ENCODE measurements at regions not wholly inside any gene's neighbourhood (a gene's known extent, or its start where the extent isn't known, plus 50 kb on each side); places are given as distances from the start of the nearest gene placed in this dataset.

DNA sequence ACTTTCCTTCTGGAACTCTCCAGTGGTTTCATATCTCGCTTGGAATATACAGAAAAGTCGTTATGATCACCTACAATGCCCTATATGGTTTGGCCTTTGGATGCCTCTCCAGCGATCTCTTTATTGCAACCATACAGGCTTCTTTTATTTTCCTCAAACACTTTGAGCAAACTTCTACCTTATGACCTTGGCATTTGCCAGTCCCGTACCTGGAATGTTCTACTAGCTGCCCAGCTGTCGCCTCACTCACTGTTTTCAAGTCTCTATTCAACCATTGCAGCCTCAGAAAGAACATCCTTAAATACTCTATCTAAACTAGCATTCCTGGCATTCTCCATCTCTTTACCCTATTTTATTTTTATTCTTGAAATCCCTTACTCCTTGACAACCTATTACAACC lies 50.4 kb upstream of the NEDD9 start:
- no peaks in the 10 kb centered on the region for H4K20me1 ChIP-seq (ENCODE audit: insufficient read depth, low read length)
- no peak overlapping the region for H2AK5ac ChIP-seq (ENCODE audit: low read depth, low read length)
- H4K8ac ChIP-seq (ENCODE audit: low read depth in 2 of 2, low read length in 2 of 2), result no peak overlapping the region
- TF ChIP-seq FOS (IDR thresholded peaks at IDR 0.05; ENCODE audit: low read depth, low read length), result no peak
- TF ChIP-seq RCOR1 (IDR thresholded peaks at IDR 0.05; ENCODE audit: insufficient replicate concordance, low read length), result no peak
- no peak for TF ChIP-seq MXI1 (IDR thresholded peaks at IDR 0.05; ENCODE audit: borderline replicate concordance, low read depth, low read length)
- TF ChIP-seq CEBPB (IDR thresholded peaks at IDR 0.05; ENCODE audit: low read depth, low read length), result no peak
- TF ChIP-seq NFE2L2 (IDR thresholded peaks at IDR 0.05; ENCODE audit: low read depth, low read length), result no peak
- TF ChIP-seq POLR2A (IDR thresholded peaks at IDR 0.05; ENCODE audit: low read depth, low read length), result no peak
- TF ChIP-seq, protein P1, sequence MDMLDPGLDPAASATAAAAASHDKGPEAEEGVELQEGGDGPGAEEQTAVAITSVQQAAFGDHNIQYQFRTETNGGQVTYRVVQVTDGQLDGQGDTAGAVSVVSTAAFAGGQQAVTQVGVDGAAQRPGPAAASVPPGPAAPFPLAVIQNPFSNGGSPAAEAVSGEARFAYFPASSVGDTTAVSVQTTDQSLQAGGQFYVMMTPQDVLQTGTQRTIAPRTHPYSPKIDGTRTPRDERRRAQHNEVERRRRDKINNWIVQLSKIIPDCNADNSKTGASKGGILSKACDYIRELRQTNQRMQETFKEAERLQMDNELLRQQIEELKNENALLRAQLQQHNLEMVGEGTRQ (IDR thresholded peaks at IDR 0.05; ENCODE audit: low read depth, low read length), result no peak
- no peak for TF ChIP-seq BHLHE40 (IDR thresholded peaks at IDR 0.05; ENCODE audit: low read depth, low read length)
- TF ChIP-seq SMC3 (IDR thresholded peaks at IDR 0.05; ENCODE audit: low read depth, low read length), result no peak
- TF ChIP-seq CHD1 (IDR thresholded peaks at IDR 0.05; ENCODE audit: low read depth, low read length), result no peak
- TF ChIP-seq MAFK (IDR thresholded peaks at IDR 0.05; ENCODE audit: low read depth, low read length), result no peak
- TF ChIP-seq CTCF (conservative IDR thresholded peaks at IDR 0.05; ENCODE audit: low read depth, low read length), result no peak
- TF ChIP-seq, protein P2, sequence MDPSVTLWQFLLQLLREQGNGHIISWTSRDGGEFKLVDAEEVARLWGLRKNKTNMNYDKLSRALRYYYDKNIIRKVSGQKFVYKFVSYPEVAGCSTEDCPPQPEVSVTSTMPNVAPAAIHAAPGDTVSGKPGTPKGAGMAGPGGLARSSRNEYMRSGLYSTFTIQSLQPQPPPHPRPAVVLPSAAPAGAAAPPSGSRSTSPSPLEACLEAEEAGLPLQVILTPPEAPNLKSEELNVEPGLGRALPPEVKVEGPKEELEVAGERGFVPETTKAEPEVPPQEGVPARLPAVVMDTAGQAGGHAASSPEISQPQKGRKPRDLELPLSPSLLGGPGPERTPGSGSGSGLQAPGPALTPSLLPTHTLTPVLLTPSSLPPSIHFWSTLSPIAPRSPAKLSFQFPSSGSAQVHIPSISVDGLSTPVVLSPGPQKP (IDR thresholded peaks at IDR 0.05; ENCODE audit: borderline replicate concordance, low read depth, low read length), result no peak
- no peak for TF ChIP-seq MAZ (IDR thresholded peaks at IDR 0.05; ENCODE audit: borderline replicate concordance, low read depth, low read length)
- TF ChIP-seq RFX5 (IDR thresholded peaks at IDR 0.05; ENCODE audit: low read depth, low read length), result no peak
- TF ChIP-seq RAD21 (IDR thresholded peaks at IDR 0.05; ENCODE audit: low read length), result no peak
- H3K4me3 ChIP-seq (ENCODE audit: insufficient read depth, low read depth, low read length), result no peak overlapping the region
- H3K9me1 ChIP-seq (ENCODE audit: insufficient read depth, low read length), result peaks cover 12% of the 10 kb centered on the region
- H3K18ac ChIP-seq (ENCODE audit: low read depth, low read length), result no peak overlapping the region
- WGBS, 2 experiments (ENCODE audit: extremely low coverage in 2 of 2, insufficient read length in 1 of 2), result 90% methylated on average over 3 of the region's 5 CpGs; no CpG with 5 or more reads in 1 of the 2 experiments
- DNase-seq (no peak), ATAC-seq (ENCODE audit: low read depth) (no peak)
- H2BK120ac ChIP-seq (ENCODE audit: low read depth, low read length), result no peak overlapping the region
- H3K4me2 ChIP-seq (ENCODE audit: low read depth, low read length), result no peak overlapping the region
- in situ Hi-C loops (cut with MboI; ENCODE audit: low sequenced_read_pairs), result no loop called here
- no peak overlapping the region for H2AFZ ChIP-seq (replicated peaks; ENCODE audit: low read length, poor library complexity)
- no peak overlapping the region for H3K56ac ChIP-seq (ENCODE audit: extremely low read depth, insufficient read depth, low read length)
- H3K27ac ChIP-seq (ENCODE audit: insufficient read depth, low read length), result no peak overlapping the region
- H4K5ac ChIP-seq (ENCODE audit: low read depth, low read length), result no peak overlapping the region
- H2BK5ac ChIP-seq (ENCODE audit: low read depth, low read length, poor library complexity, severe bottlenecking), result no peak overlapping the region
- H3K9me3 ChIP-seq (ENCODE audit: control insufficient read depth, insufficient read depth, low read length), result no peaks in the 10 kb centered on the region
- intact Hi-C loops (cut with micrococcal nuclease), result no loop called here
- H2AK9ac ChIP-seq (replicated peaks; ENCODE audit: low read depth, low read length, poor library complexity), result no peak overlapping the region
- no peak overlapping the region for H3K14ac ChIP-seq (replicated peaks; ENCODE audit: low read depth, low read length)
- H3K4ac ChIP-seq (ENCODE audit: low read depth, low read length), result no peak overlapping the region
- no peak overlapping the region for H3K9ac ChIP-seq (ENCODE audit: low read depth, low read length)
- BruUV-seq (replicated peaks), result no TSS peak
- no peaks in the 10 kb centered on the region; a peak in 1 of 4 replicates for H3K79me1 ChIP-seq (ENCODE audit: low read depth in 1 of 2, low read length in 2 of 2)
- peaks cover 11% of the 10 kb centered on the region for H3K4me1 ChIP-seq (ENCODE audit: control insufficient read depth, insufficient read depth, low read length)
- no peaks in the 10 kb centered on the region for H3K36me3 ChIP-seq (ENCODE audit: control insufficient read depth, insufficient read depth, low read length)
- ChIA-PET POLR2A (ENCODE audit: unreplicated experiment) (no interaction called here), CTCF (interaction anchor here (1.0 kb wide), 1 partner anchor 11 kb away, joined by 3 read pairs; no protein-coding TSS in a partner anchor)
- dilution Hi-C loops (cut with HindIII; ENCODE audit: low sequenced_read_pairs, unreplicated experiment), result no loop called here
- no peak overlapping the region for H2BK20ac ChIP-seq (ENCODE audit: low read depth, low read length)
- no peak overlapping the region for H2BK15ac ChIP-seq (ENCODE audit: low read depth, low read length)
- no peak overlapping the region for H4K91ac ChIP-seq (ENCODE audit: insufficient read depth, low read depth, low read length)
- no peaks in the 10 kb centered on the region for H3K27me3 ChIP-seq (ENCODE audit: control insufficient read depth, insufficient read depth, low read length)
- no peak overlapping the region for H3K23ac ChIP-seq (ENCODE audit: low read depth, low read length)
